Neural progenitor cell (in vitro differentiated cells): ENCODE measurements at regions not wholly inside any gene's neighbourhood (a gene's known extent, or its start where the extent isn't known, plus 50 kb on each side); places are given as distances from the start of the nearest gene placed in this dataset.

ENCODE experiments used
- EZH2 ChIP-seq: fragments of 200-600 bp; sonication (generic); IDR thresholded peaks from 2 replicates; pipeline ENCODE4 v1.6.1; 2017; ENCODE audit warnings: antibody characterized with exemption, mild to moderate bottlenecking, moderate library complexity
- EZH2phosphoT487 ChIP-seq: fragments of 200-600 bp; sonication (generic); IDR thresholded peaks from 2 replicates; pipeline ENCODE4 v1.6.1; 2017; ENCODE audit warnings: antibody characterized with exemption
- TF ChIP-seq, protein P1 (sequence below): fragments of 200-600 bp; sonication (generic); IDR thresholded peaks from 2 replicates; pipeline ENCODE4 v1.5.1; 2017; ENCODE audit warnings: antibody characterized with exemption, mild to moderate bottlenecking

DNA sequence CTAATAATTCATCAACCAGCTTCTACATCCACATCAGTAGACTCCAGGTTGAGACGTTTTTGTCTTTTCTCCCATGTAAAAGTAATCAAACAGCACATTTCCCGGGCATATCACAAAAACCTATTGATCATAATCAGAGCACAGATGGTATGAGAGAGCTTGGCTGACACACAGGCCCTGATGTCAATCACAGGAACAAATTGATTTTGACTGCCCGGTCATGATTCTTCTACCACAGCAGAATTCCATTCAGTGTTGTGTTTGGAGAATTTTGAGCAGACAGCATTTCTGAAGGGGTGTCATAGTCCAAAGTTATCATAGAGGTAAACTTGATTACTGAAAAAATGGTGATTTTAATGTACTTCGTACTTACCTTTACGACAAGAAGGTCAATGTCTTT lies 351.1 kb downstream of the ZSWIM6 start:
- TF ChIP-seq, protein P1, sequence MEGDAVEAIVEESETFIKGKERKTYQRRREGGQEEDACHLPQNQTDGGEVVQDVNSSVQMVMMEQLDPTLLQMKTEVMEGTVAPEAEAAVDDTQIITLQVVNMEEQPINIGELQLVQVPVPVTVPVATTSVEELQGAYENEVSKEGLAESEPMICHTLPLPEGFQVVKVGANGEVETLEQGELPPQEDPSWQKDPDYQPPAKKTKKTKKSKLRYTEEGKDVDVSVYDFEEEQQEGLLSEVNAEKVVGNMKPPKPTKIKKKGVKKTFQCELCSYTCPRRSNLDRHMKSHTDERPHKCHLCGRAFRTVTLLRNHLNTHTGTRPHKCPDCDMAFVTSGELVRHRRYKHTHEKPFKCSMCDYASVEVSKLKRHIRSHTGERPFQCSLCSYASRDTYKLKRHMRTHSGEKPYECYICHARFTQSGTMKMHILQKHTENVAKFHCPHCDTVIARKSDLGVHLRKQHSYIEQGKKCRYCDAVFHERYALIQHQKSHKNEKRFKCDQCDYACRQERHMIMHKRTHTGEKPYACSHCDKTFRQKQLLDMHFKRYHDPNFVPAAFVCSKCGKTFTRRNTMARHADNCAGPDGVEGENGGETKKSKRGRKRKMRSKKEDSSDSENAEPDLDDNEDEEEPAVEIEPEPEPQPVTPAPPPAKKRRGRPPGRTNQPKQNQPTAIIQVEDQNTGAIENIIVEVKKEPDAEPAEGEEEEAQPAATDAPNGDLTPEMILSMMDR, result no peak
- TF ChIP-seq EZH2phosphoT487, result no peak
- no peak for TF ChIP-seq EZH2
